Lung (tissue), 11 donors: ENCODE measurements at regions not wholly inside any gene's neighbourhood (a gene's known extent, or its start where the extent isn't known, plus 50 kb on each side); places are given as distances from the start of the nearest gene placed in this dataset.

ENCODE experiments used
- ATAC-seq: fragments of 200-7000 bp; cut with Tn5 transposase; one replicate; pipeline ENCODE4 v1.9.1; 2020; ENCODE audit warnings: moderate number of reproducible peaks; ENCODE audit not compliant: insufficient read depth, low FRiP score
- DNase-seq, 3 donors: peaks; one replicate each; pipeline ENCODE4 v3.0.0-alpha.2; 2013 to 2017
- H3K27ac ChIP-seq, 2 donors: one replicate each; pipeline ENCODE4 v1.5.1; 2013; ENCODE audit warnings: mild to moderate bottlenecking in 2 of 2, moderate library complexity in 2 of 2, control low read depth in 1 of 2, inconsistent platforms in 1 of 2, low read depth in 1 of 2, low read length in 1 of 2
- H3K27me3 ChIP-seq, 3 donors: one replicate each; pipeline ENCODE4 v1.5.1; 2013; ENCODE audit warnings: low read length in 2 of 3; ENCODE audit not compliant: control insufficient read depth in 3 of 3, insufficient read depth in 3 of 3
- H3K36me3 ChIP-seq, 4 donors: one replicate each; pipeline ENCODE4 v1.5.1; 2013; ENCODE audit warnings: low read length in 4 of 4, mild to moderate bottlenecking in 1 of 4, moderate library complexity in 1 of 4; ENCODE audit not compliant: control insufficient read depth in 4 of 4, insufficient read depth in 4 of 4
- H3K4me1 ChIP-seq, 5 donors: one replicate each; pipeline ENCODE4 v1.5.1; 2013; ENCODE audit warnings: low read length in 5 of 5, mild to moderate bottlenecking in 2 of 5, moderate library complexity in 1 of 5; ENCODE audit not compliant: control insufficient read depth in 5 of 5, insufficient read depth in 5 of 5
- H3K4me3 ChIP-seq: one replicate; pipeline ENCODE4 v1.5.1; 2013; ENCODE audit warnings: mild to moderate bottlenecking, control low read depth, moderate library complexity
- H3K9ac ChIP-seq, 2 donors: one replicate each; pipeline ENCODE4 v1.5.1; 2013; ENCODE audit warnings: low read length in 2 of 2, control low read depth in 1 of 2; ENCODE audit not compliant: insufficient read depth in 1 of 2
- H3K9me3 ChIP-seq, 4 donors: one replicate each; pipeline ENCODE4 v1.5.1; 2013; ENCODE audit warnings: low read length in 3 of 4, mild to moderate bottlenecking in 1 of 4, moderate library complexity in 1 of 4; ENCODE audit not compliant: control insufficient read depth in 4 of 4, insufficient read depth in 3 of 4
- CTCF ChIP-seq: IDR thresholded peaks from 2 replicates; pipeline ENCODE4 v1.5.1; 2012; ENCODE audit warnings: mild to moderate bottlenecking; ENCODE audit errors: control extremely low read depth, extremely low read depth
- WGBS, 2 donors: extraction: QIAGEN DNeasy Blood & Tissue Kit; methylation state at CpG; one replicate each; pipeline ENCODE4 v1.1.7; 2013; 5-methylcytosine and 5-hydroxymethylcytosine counted together
- donor health status: control.
- donor health status: control.
- donor health status: Bipolar disorder and iron deficiency.
- donor health status: healthy.
- donor health status: DM: yes; HTN: yes; CAD: no.

GRCh38 chr13:57784633-57785032 lies 153.1 kb downstream of the PCDH17 start:
- WGBS, 2 donors, result 90 to 93% methylated on average over 3 of the region's 3 CpGs
- DNase-seq (no peak), ATAC-seq (no peak)
- no peak overlapping the region for H3K9ac ChIP-seq
- H3K9me3 ChIP-seq, result peaks cover 0 to 3% (median 0%) of the 10 kb centered on the region in 4 donors
- H3K27me3 ChIP-seq, result no peaks in the 10 kb centered on the region
- H3K4me1 ChIP-seq, result no peaks in the 10 kb centered on the region
- TF ChIP-seq CTCF, result no peak
- H3K36me3 ChIP-seq, result no peaks in the 10 kb centered on the region
- H3K27ac ChIP-seq, result no peak overlapping the region
- H3K4me3 ChIP-seq, result no peak overlapping the region

GRCh38 chr13:57787058-57787791 lies 155.7 kb downstream of the PCDH17 start:
- H3K27me3 ChIP-seq, result no peaks in the 10 kb centered on the region
- ATAC-seq, result no peak
- H3K9ac ChIP-seq, result no peak overlapping the region
- no peak for DNase-seq
- peaks cover 0 to 3% (median 0%) of the 10 kb centered on the region in 4 donors for H3K9me3 ChIP-seq
- H3K36me3 ChIP-seq, result no peaks in the 10 kb centered on the region
- WGBS, 2 donors, result 94% methylated on average over 16 of the region's 16 CpGs
- H3K4me1 ChIP-seq, result no peaks in the 10 kb centered on the region
- TF ChIP-seq CTCF, result no peak
- no peak overlapping the region for H3K27ac ChIP-seq
- H3K4me3 ChIP-seq, result no peak overlapping the region

- H3K9ac ChIP-seq, result no peak overlapping the region
- no peak overlapping the region for H3K4me3 ChIP-seq
- no peak for TF ChIP-seq CTCF
- no peaks in the 10 kb centered on the region for H3K4me1 ChIP-seq
- ATAC-seq (no peak), DNase-seq (no peak)
- WGBS, 2 donors, result 49 to 71% methylated on average over 3 of the region's 3 CpGs
- no peaks in the 10 kb centered on the region for H3K27me3 ChIP-seq
- no peaks in the 10 kb centered on the region for H3K36me3 ChIP-seq
- H3K27ac ChIP-seq, result no peak overlapping the region
- no peaks in the 10 kb centered on the region for H3K9me3 ChIP-seq
Measured at GRCh38 chr13:57799624-57800023, 168.1 kb downstream of the PCDH17 start.

- Histone ChIP-seq H3K36me3 (no peaks in the 10 kb centered on the region), H3K9me3 (no peaks in the 10 kb centered on the region), H3K27ac (no peak overlapping the region), H3K4me1 (peaks cover 0 to 8% (median 0%) of the 10 kb centered on the region in 5 donors), H3K9ac (no peak overlapping the region), H3K27me3 (no peaks in the 10 kb centered on the region), H3K4me3 (no peak overlapping the region)
- WGBS, 2 donors, result 79 to 81% methylated on average over 2 of the region's 2 CpGs
- TF ChIP-seq CTCF, result no peak
- DNase-seq (peak in 2 of 3 donors; percentile 22 to 37), ATAC-seq (no peak)
Measured at GRCh38 chr13:57813651-57814050, 182.1 kb downstream of the PCDH17 start.
